HEK293T (cell line): ENCODE measurements at regions not wholly inside any gene's neighbourhood (a gene's known extent, or its start where the extent isn't known, plus 50 kb on each side); places are given as distances from the start of the nearest gene placed in this dataset.

Source experiments
- CTCF ChIA-PET: fragments of 350-600 bp; formaldehyde crosslinking; extraction: SDS; loops from one replicate; lab custom pipeline; 2021; ENCODE audit warnings: antibody characterized with exemption, inconsistent platforms; lab: Yijun Ruan, JAX
- POLR2A ChIA-PET: fragments of 350-600 bp; formaldehyde crosslinking; extraction: SDS; loops from one replicate; lab custom pipeline; 2020; ENCODE audit warnings: antibody characterized with exemption, inconsistent platforms; lab: Yijun Ruan, JAX
- DNase-seq: peaks from one replicate; pipeline ENCODE4 v3.0.0; 2012; ENCODE audit warnings: mixed read lengths; ENCODE audit errors: extremely low spot score
- ARNT ChIP-seq: fragments of 450-650 bp; IDR thresholded peaks from 2 replicates; pipeline ENCODE4 v1.6.1; 2017; ENCODE audit warnings: mild to moderate bottlenecking
- BHLHE40 ChIP-seq: fragments of 450-650 bp; IDR thresholded peaks from 2 replicates; pipeline ENCODE4 v1.6.1; 2016; ENCODE audit warnings: mild to moderate bottlenecking, moderate library complexity, borderline replicate concordance
- CTBP1 ChIP-seq: fragments of 450-650 bp; IDR thresholded peaks from 2 replicates; pipeline ENCODE4 v1.6.1; 2016; ENCODE audit warnings: borderline replicate concordance
- ELF4 ChIP-seq: fragments of 450-650 bp; IDR thresholded peaks from 2 replicates; pipeline ENCODE4 v1.6.1; 2017; ENCODE audit warnings: antibody characterized with exemption
- FOXA1 ChIP-seq: fragments of 450-650 bp; IDR thresholded peaks from 2 replicates; pipeline ENCODE4 v1.6.1; 2016; ENCODE audit warnings: mild to moderate bottlenecking
- FOXK2 ChIP-seq: fragments of 450-650 bp; IDR thresholded peaks from 2 replicates; pipeline ENCODE4 v1.6.1; 2016; ENCODE audit warnings: mild to moderate bottlenecking
- FOXM1 ChIP-seq: fragments of 450-650 bp; IDR thresholded peaks from 2 replicates; pipeline ENCODE4 v1.6.1; 2017; ENCODE audit warnings: mild to moderate bottlenecking, borderline replicate concordance
- HDGF ChIP-seq: fragments of 450-650 bp; IDR thresholded peaks from 2 replicates; pipeline ENCODE4 v1.6.1; 2017; ENCODE audit warnings: antibody characterized with exemption, borderline replicate concordance
- L3MBTL2 ChIP-seq: fragments of 450-650 bp; conservative IDR thresholded peaks from 2 replicates; pipeline ENCODE4 v1.6.1; 2016; ENCODE audit warnings: mild to moderate bottlenecking
- LEF1 ChIP-seq: fragments of 450-650 bp; IDR thresholded peaks from 2 replicates; pipeline ENCODE4 v1.6.1; 2017; ENCODE audit warnings: mild to moderate bottlenecking, borderline replicate concordance
- NFRKB ChIP-seq: fragments of 450-650 bp; IDR thresholded peaks from 2 replicates; pipeline ENCODE4 v1.6.1; 2016; ENCODE audit warnings: mild to moderate bottlenecking, moderate library complexity
- PKNOX1 ChIP-seq: fragments of 450-650 bp; IDR thresholded peaks from 2 replicates; pipeline ENCODE4 v1.6.1; 2016
- SP1 ChIP-seq: fragments of 450-650 bp; IDR thresholded peaks from 2 replicates; pipeline ENCODE4 v1.6.1; 2017
- SUZ12 ChIP-seq: fragments of 450-650 bp; IDR thresholded peaks from 2 replicates; pipeline ENCODE4 v1.6.1; 2016; ENCODE audit warnings: mild to moderate bottlenecking
- TARDBP ChIP-seq: fragments of 450-650 bp; IDR thresholded peaks from 2 replicates; pipeline ENCODE4 v1.6.1; 2016
- ZNF384 ChIP-seq: fragments of 450-650 bp; IDR thresholded peaks from 2 replicates; pipeline ENCODE4 v1.6.1; 2016

- no peak for TF ChIP-seq FOXA1
- no peak for TF ChIP-seq SUZ12
- no peak for TF ChIP-seq LEF1
- TF ChIP-seq CTBP1 = no peak
- TF ChIP-seq FOXM1 = no peak
- no peak for TF ChIP-seq FOXK2
- TF ChIP-seq HDGF = no peak
- TF ChIP-seq ZNF384 = no peak
- no peak for TF ChIP-seq NFRKB
- TF ChIP-seq TARDBP = no peak
- no peak for TF ChIP-seq SP1
- no peak for TF ChIP-seq BHLHE40
- TF ChIP-seq ELF4 = no peak
- TF ChIP-seq ARNT = no peak
- TF ChIP-seq PKNOX1 = no peak
- no peak for TF ChIP-seq L3MBTL2
- DNase-seq = no peak
- ChIA-PET POLR2A (no interaction called here), CTCF (no interaction called here)
Observed at GRCh38 chr2:145161656-145162055, 641.7 kb upstream of the ZEB2 start.

- POLR2A ChIA-PET = no interaction called here
- TF ChIP-seq PKNOX1 = no peak
Observed at GRCh38 chr2:145160855-145161254, 640.9 kb upstream of the ZEB2 start.

GRCh38 chr2:145159676-145160075 is 639.8 kb upstream of the ZEB2 start:
- POLR2A ChIA-PET = no interaction called here
- CTCF ChIA-PET = no interaction called here

More at GRCh38 chr2:145160855-145161254, 640.9 kb upstream of the ZEB2 start:
- no peak for DNase-seq
- CTCF ChIA-PET = no interaction called here

DNA sequence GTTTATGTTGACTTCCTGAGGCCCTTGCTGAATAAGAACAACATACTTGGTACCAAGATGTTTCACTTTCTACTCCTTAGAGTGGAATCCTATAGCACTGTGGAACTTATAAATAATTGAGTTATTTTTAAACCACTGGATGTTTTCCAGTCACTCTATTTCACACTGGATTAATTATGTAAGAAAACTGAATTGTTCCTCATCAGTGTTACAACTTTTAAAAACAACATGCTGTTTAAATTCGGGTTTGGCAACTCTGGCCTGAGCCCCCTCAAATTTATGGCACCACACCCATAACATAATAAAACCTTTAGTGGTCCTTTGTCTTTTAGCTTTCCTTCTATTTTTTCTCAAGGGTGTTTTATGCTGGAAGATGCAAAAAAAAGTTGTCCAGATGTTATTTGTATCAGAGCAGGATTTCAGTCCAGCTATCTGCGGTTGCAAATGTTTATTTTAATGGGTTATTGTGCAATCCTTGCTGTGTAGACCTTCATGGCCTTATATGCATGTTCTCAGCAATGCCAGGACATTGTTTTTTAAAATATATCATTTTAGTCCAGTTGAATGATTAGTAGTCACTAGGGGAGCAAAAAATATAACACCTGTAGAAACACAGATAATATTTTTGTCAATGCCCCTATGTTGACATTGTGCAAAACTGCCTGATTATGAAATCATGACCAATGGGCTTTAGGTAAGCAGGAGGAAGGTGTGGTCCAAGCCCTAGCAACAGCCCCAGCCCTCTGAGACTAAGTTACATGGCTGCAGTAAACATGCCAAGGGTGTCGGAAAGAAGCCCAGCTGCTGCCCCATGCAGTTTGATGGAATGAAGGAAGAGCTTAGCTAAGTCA is 638.0 kb upstream of the ZEB2 start:
- POLR2A ChIA-PET = no interaction called here
- DNase-seq = no peak
- TF ChIP-seq FOXK2 = no peak
- CTCF ChIA-PET = no interaction called here

More at GRCh38 chr2:145159676-145160075, 639.8 kb upstream of the ZEB2 start:
- no peak for DNase-seq
- no peak for TF ChIP-seq ELF4
- TF ChIP-seq L3MBTL2 = no peak
- TF ChIP-seq TARDBP = no peak
- no peak for TF ChIP-seq HDGF
- TF ChIP-seq LEF1 = no peak
- TF ChIP-seq ZNF384 = no peak
- no peak for TF ChIP-seq FOXM1
- TF ChIP-seq PKNOX1 = no peak
- TF ChIP-seq FOXK2 = no peak
- TF ChIP-seq BHLHE40 = no peak
- TF ChIP-seq SP1 = no peak
- TF ChIP-seq ARNT = no peak
- TF ChIP-seq SUZ12 = no peak
- TF ChIP-seq FOXA1 = no peak

DNA sequence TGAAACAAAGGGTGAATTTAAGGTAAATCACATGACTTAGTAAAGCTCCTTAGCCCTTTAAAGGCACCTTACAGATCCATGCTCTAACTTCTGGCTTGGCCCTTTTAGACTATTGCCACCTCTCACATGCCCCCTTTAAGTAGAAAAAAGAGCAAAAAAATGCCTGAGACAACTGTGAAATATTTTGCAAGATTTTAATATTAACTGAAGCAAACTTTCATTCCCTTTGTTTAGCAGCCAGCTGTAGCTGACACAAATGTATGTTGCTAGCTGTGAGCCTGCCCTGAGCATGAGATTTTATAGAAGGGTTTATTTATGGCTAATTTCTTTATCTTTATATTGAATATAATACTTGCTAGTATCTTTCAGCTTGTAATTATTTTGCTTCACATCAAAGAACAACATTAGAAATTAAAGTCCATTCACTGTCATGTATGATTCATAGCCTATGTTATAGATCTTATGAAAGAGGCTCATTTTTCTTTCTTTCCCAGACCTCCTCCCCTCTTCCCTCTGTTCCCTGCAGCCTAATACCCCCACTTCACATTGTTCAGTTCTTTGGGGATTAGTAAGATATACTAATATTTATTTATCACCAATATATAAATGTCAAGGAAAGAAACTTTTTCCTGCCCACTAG is 637.2 kb upstream of the ZEB2 start:
- ChIA-PET CTCF (no interaction called here), POLR2A (no interaction called here)
- no peak for TF ChIP-seq ARNT
- no peak for TF ChIP-seq FOXA1
- TF ChIP-seq NFRKB = no peak
- no peak for TF ChIP-seq SP1
- TF ChIP-seq HDGF = no peak
- no peak for TF ChIP-seq ELF4
- no peak for TF ChIP-seq L3MBTL2
- DNase-seq = no peak

DNA sequence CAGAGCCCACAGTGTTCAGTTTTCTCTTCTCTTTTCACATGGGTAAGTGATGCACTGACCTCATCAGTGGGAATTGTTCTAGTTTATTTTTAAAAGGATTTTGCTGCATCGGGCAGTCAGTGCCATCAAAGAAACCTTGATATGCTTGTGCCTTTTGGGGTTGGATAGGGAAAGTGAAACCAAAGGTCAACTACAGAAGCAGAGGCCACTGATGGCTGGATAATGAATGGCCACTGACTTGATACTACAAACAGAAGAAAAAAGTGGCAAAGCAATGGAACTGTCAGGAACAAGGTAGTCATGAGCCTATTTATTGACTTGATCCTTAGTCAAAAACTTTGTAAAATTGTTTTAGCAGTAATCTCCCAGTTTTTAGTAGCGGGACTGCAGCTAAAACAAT is 636.3 kb upstream of the ZEB2 start:
- ChIA-PET CTCF (no interaction called here), POLR2A (no interaction called here)
- TF ChIP-seq HDGF = no peak
- no peak for TF ChIP-seq TARDBP
- no peak for TF ChIP-seq ZNF384
- TF ChIP-seq FOXA1 = no peak
- TF ChIP-seq SUZ12 = no peak
- no peak for TF ChIP-seq PKNOX1
- no peak for TF ChIP-seq FOXM1
- no peak for TF ChIP-seq ARNT
- no peak for DNase-seq
